HCT116 (cell line): ENCODE measurements at regions not wholly inside any gene's neighbourhood (a gene's known extent, or its start where the extent isn't known, plus 50 kb on each side); places are given as distances from the start of the nearest gene placed in this dataset.
"Not testable (repeated sequence)": the region's sequence is repeated elsewhere in the genome, so short reads cannot be mapped to it uniquely, and the experiment has no call there.

Experiments
- ATAC-seq: fragments of 200-7000 bp; cut with Tn5 transposase; 2 replicates; pipeline ENCODE4 v1.9.1; 2020; ENCODE audit warnings: mild to moderate bottlenecking, moderate library complexity
- BruUV-seq: library from RNA; stranded (reverse); fragments of 400-500 nt; replicated peaks from 2 replicates; lab custom pipeline; 2021; lab: Mats Ljungman, UMichigan
- CTCF ChIA-PET: fragments of 300-600 bp; sonication (Branson Sonifier 250); formaldehyde crosslinking; loops from one replicate; lab custom pipeline; 2021; ENCODE audit warnings: antibody characterized with exemption; lab: Charles Lee
- POLR2A ChIA-PET: fragments of 300-600, 350-600 bp; sonication (Branson Sonifier 250); formaldehyde crosslinking; loops from one replicate; lab custom pipeline; 2021; ENCODE audit warnings: antibody characterized with exemption; lab: Charles Lee
- RAD21 ChIA-PET, 2 experiments: fragments of 300-600 bp; sonication (Branson Sonifier 250); formaldehyde crosslinking; loops; one replicate each; lab custom pipeline; 2023; ENCODE audit warnings: low total read pairs in 2 of 2; ENCODE audit not compliant: uncharacterized antibody in 2 of 2, unreplicated experiment in 2 of 2, low non-redundant PET in 1 of 2; lab: Charles Lee
- DNase-seq: peaks from one replicate; pipeline ENCODE4 v3.0.0-alpha.2; 2010; ENCODE audit warnings: low read depth, low spot score
- H2AFZ ChIP-seq: fragments of 200-600 bp; shearing (Covaris generic), sonication (generic); 2 replicates; pipeline ENCODE4 v1.6.1; 2017; ENCODE audit warnings: low read depth, mixed run types, mixed read lengths, antibody characterized with exemption, low read length; ENCODE audit not compliant: poor library complexity, severe bottlenecking
- H3K27ac ChIP-seq: 2 replicates; pipeline ENCODE4 v1.5.1; 2012; ENCODE audit warnings: low read depth, low read length
- H3K27me3 ChIP-seq: fragments of 200-600 bp; sonication (generic); 2 replicates; pipeline ENCODE4 v1.6.1; 2016; ENCODE audit warnings: mixed run types, low read length, mixed read lengths; ENCODE audit not compliant: insufficient read depth
- H3K36me3 ChIP-seq, 2 experiments: fragments of 200-500 bp in 1 of 2; fragments of 200-600 bp in 1 of 2; sonication (Bioruptor generic) in 1 of 2; sonication (generic) in 1 of 2; 2 replicates each; pipeline versions ENCODE4 v1.5.1 to v1.6.1; 2014 to 2016; ENCODE audit warnings: low read length in 2 of 2, inconsistent platforms in 1 of 2, mixed read lengths in 1 of 2, mixed run types in 1 of 2; ENCODE audit not compliant: insufficient read depth in 2 of 2, control insufficient read depth in 1 of 2
- H3K4me1 ChIP-seq, 2 experiments: fragments of 200-600 bp in 1 of 2; sonication (generic) in 1 of 2; 2 replicates each; pipeline versions ENCODE4 v1.5.1 to v1.6.1; 2012 to 2017; ENCODE audit warnings: low read length in 2 of 2, inconsistent platforms in 1 of 2, mild to moderate bottlenecking in 1 of 2, mixed read lengths in 1 of 2, mixed run types in 1 of 2, moderate library complexity in 1 of 2; ENCODE audit not compliant: insufficient read depth in 2 of 2, control insufficient read depth in 1 of 2
- H3K4me2 ChIP-seq: fragments of 200-600 bp; sonication (generic); 2 replicates; pipeline ENCODE4 v1.6.1; 2017; ENCODE audit warnings: mixed run types, low read length, mixed read lengths
- H3K4me3 ChIP-seq, 2 experiments: fragments of 200-600 bp in 1 of 2; sonication (generic) in 1 of 2; replicated peaks in 1 of 2; 2 replicates each; pipeline ENCODE4 v1.5.1; 2011 to 2016; ENCODE audit warnings: low read length in 2 of 2, control low read depth in 1 of 2, low read depth in 1 of 2, mild to moderate bottlenecking in 1 of 2, mixed read lengths in 1 of 2, mixed run types in 1 of 2
- H3K79me2 ChIP-seq: fragments of 200-600 bp; sonication (generic); 2 replicates; pipeline ENCODE4 v1.6.1; 2017; ENCODE audit warnings: mild to moderate bottlenecking, mixed run types, low read length, moderate library complexity, mixed read lengths; ENCODE audit not compliant: insufficient read depth
- H3K9ac ChIP-seq: fragments of 200-600 bp; sonication (generic); 2 replicates; pipeline ENCODE4 v1.6.1; 2016; ENCODE audit warnings: low read length, mixed read lengths
- H3K9me2 ChIP-seq: fragments of 200-600 bp; sonication (generic), shearing (Covaris generic); 2 replicates; pipeline ENCODE4 v1.6.1; 2017; ENCODE audit warnings: mixed run types, mild to moderate bottlenecking, moderate library complexity; ENCODE audit not compliant: insufficient read depth
- H3K9me3 ChIP-seq, 2 experiments: fragments of 200-500 bp in 1 of 2; fragments of 200-600 bp in 1 of 2; sonication (Bioruptor generic) in 1 of 2; sonication (generic) in 1 of 2; 2 replicates each; pipeline ENCODE4 v1.6.1; 2014 to 2017; ENCODE audit warnings: low read length in 2 of 2, mixed read lengths in 2 of 2, inconsistent platforms in 1 of 2, low read depth in 1 of 2, mild to moderate bottlenecking in 1 of 2, mixed run types in 1 of 2, moderate library complexity in 1 of 2; ENCODE audit not compliant: control insufficient read depth in 1 of 2, insufficient read depth in 1 of 2
- H4K20me1 ChIP-seq: fragments of 200-600 bp; sonication (generic), shearing (Covaris generic); 2 replicates; pipeline ENCODE4 v1.6.1; 2017; ENCODE audit warnings: mixed run types, mild to moderate bottlenecking, moderate library complexity; ENCODE audit not compliant: insufficient read depth
- CBX3 ChIP-seq: IDR thresholded peaks from 2 replicates; pipeline ENCODE4 v1.6.1; 2012; ENCODE audit warnings: low read depth
- CEBPB ChIP-seq: IDR thresholded peaks from 2 replicates; pipeline ENCODE4 v1.6.1; 2012; ENCODE audit warnings: low read depth
- EZH2 ChIP-seq: fragments of 200-600 bp; sonication (generic); IDR thresholded peaks from 2 replicates; pipeline ENCODE4 v1.6.1; 2017; ENCODE audit warnings: antibody characterized with exemption, mixed run types
- EZH2phosphoT487 ChIP-seq: fragments of 200-600 bp; IDR thresholded peaks from 2 replicates; pipeline ENCODE4 v1.6.1; 2018; ENCODE audit warnings: antibody characterized with exemption, borderline replicate concordance
- JUND ChIP-seq: IDR thresholded peaks from 2 replicates; pipeline ENCODE4 v1.6.1; 2012
- MAX ChIP-seq: IDR thresholded peaks from 2 replicates; pipeline ENCODE4 v1.6.1; 2012
- POLR2AphosphoS5 ChIP-seq: IDR thresholded peaks from 2 replicates; pipeline ENCODE4 v1.6.1; 2011; ENCODE audit warnings: mild to moderate bottlenecking, low read depth, low read length, moderate library complexity
- REST ChIP-seq: IDR thresholded peaks from 2 replicates; pipeline ENCODE4 v1.6.1; 2012; ENCODE audit warnings: low read depth
- TCF7L2 ChIP-seq: IDR thresholded peaks from 2 replicates; pipeline ENCODE4 v1.7.0; 2011; ENCODE audit warnings: borderline replicate concordance, inconsistent platforms; ENCODE audit not compliant: insufficient read depth, insufficient read length; ENCODE audit errors: extremely low read depth
- ZNF274 ChIP-seq: fragments of 200-500 bp; sonication (Bioruptor generic); IDR thresholded peaks from 2 replicates; pipeline ENCODE4 v1.6.1; 2014; ENCODE audit warnings: mild to moderate bottlenecking, low read depth, low read length, inconsistent platforms
- intact Hi-C: fragments of 100-400 bp; cut with micrococcal nuclease; formaldehyde crosslinking; loops from 2 replicates; pipeline ENCODE4 v1.10.0; 2022
- TF ChIP-seq, protein P1 (sequence below), 3 experiments: fragments of 200-600 bp in 1 of 3; sonication (generic) in 1 of 3; IDR thresholded peaks in 2 of 3; conservative IDR thresholded peaks in 1 of 3; 2 replicates each; pipeline ENCODE4 v1.5.1; 2012 to 2017; ENCODE audit warnings: low read depth in 2 of 3, low read length in 2 of 3, antibody characterized with exemption in 1 of 3, borderline replicate concordance in 1 of 3, control low read depth in 1 of 3, mild to moderate bottlenecking in 1 of 3, mixed read lengths in 1 of 3, mixed run types in 1 of 3, moderate library complexity in 1 of 3; ENCODE audit not compliant: insufficient read depth in 1 of 3
- TF ChIP-seq, protein P2 (sequence below): IDR thresholded peaks from 2 replicates; pipeline ENCODE4 v1.6.1; 2012

GRCh38 chr1:224052772-224053171 is 61.1 kb upstream of the FBXO28 start:
- CTCF ChIA-PET = no interaction called here
- Histone ChIP-seq H3K36me3 (no peaks in the 10 kb centered on the region), H3K4me1 (peaks cover 0 to 13% of the 10 kb centered on the region in 2 experiments; a peak in 2 of 4 replicates), H3K4me3 (no peak overlapping the region), H3K4me2 (no peak overlapping the region; the same call in 1 of the 2 replicates), H3K9ac (no peak overlapping the region), H3K27ac (no peak overlapping the region), H3K79me2 (no peaks in the 10 kb centered on the region), H3K9me2 (no peaks in the 10 kb centered on the region), H4K20me1 (no peaks in the 10 kb centered on the region), H2AFZ (no peak overlapping the region), H3K9me3 (no peaks in the 10 kb centered on the region), H3K27me3 (no peaks in the 10 kb centered on the region)
- TF ChIP-seq JUND (no peak), CEBPB (no peak), TCF7L2 (no peak), CBX3 (no peak), MAX (no peak), REST (no peak), EZH2 (no peak), POLR2AphosphoS5 (no peak), ZNF274 (no peak), EZH2phosphoT487 (no peak)
- TF ChIP-seq, protein P1, sequence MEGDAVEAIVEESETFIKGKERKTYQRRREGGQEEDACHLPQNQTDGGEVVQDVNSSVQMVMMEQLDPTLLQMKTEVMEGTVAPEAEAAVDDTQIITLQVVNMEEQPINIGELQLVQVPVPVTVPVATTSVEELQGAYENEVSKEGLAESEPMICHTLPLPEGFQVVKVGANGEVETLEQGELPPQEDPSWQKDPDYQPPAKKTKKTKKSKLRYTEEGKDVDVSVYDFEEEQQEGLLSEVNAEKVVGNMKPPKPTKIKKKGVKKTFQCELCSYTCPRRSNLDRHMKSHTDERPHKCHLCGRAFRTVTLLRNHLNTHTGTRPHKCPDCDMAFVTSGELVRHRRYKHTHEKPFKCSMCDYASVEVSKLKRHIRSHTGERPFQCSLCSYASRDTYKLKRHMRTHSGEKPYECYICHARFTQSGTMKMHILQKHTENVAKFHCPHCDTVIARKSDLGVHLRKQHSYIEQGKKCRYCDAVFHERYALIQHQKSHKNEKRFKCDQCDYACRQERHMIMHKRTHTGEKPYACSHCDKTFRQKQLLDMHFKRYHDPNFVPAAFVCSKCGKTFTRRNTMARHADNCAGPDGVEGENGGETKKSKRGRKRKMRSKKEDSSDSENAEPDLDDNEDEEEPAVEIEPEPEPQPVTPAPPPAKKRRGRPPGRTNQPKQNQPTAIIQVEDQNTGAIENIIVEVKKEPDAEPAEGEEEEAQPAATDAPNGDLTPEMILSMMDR (IDR thresholded peaks at IDR 0.05 in 2 of 3, conservative IDR thresholded peaks at IDR 0.05 in 1 of 3; ENCODE audit: borderline replicate concordance in 1 of 3, insufficient read depth in 1 of 3, low read depth in 2 of 3, low read length in 2 of 3) = no peak
- TF ChIP-seq, protein P2, sequence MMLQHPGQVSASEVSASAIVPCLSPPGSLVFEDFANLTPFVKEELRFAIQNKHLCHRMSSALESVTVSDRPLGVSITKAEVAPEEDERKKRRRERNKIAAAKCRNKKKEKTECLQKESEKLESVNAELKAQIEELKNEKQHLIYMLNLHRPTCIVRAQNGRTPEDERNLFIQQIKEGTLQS = no peak
- no TSS peak for BruUV-seq
- ATAC-seq (no peak), DNase-seq (no peak)
- RAD21 ChIA-PET = no interaction called here
- intact Hi-C loops = no loop called here
- POLR2A ChIA-PET = no interaction called here

DNA sequence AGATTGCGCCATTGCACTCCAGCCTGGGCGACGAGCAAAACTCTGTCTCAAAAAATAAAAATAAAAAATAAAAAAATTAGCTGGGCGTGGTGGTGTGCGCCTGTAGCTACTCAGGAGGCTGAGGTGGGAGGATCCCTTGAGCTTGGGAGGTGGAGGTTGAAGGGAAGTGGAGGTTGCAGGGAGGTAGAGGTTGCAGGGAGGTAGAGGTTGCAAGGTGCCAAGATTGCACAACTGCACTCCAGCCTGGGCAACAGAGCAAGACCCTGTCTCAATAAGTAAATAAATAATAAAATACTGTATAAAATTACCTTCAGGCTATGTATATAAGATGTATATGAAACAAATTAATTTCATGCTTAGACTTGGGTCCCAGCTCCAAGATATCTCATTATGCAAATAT is 62.1 kb upstream of the FBXO28 start:
- not testable (repeated sequence) for H3K36me3 ChIP-seq, DNase-seq, H3K9me3 ChIP-seq, H3K4me3 ChIP-seq, H3K4me2 ChIP-seq, H4K20me1 ChIP-seq, BruUV-seq, H3K27me3 ChIP-seq, H3K27ac ChIP-seq, ATAC-seq, H2AFZ ChIP-seq, H3K9me2 ChIP-seq, H3K79me2 ChIP-seq, H3K9ac ChIP-seq
- intact Hi-C loops = loop anchor here (1.0 kb wide), 1 partner anchor 353 kb away; no protein-coding TSS in a partner anchor
- H3K4me1 ChIP-seq = peaks cover 0 to 11% of the 10 kb centered on the region in 2 experiments; a peak in 2 of 4 replicates
- ChIA-PET POLR2A (interaction anchor here (0.9 kb wide), 1 partner anchor 11 kb away, joined by 3 read pairs; no protein-coding TSS in a partner anchor), CTCF (interaction anchor here (1.1 to 1.8 kb wide), 6 partner anchors 12 to 353 kb away, joined by 4 to 10 read pairs (median 6); no protein-coding TSS in a partner anchor), RAD21 (interaction anchor here in 1 of 2 experiments (0.7 kb wide), 1 partner anchor 9 kb away, joined by 3 read pairs; no protein-coding TSS in a partner anchor)
